Muscle of arm (tissue), 1 donor: ENCODE measurements at regions not wholly inside any gene's neighbourhood (a gene's known extent, or its start where the extent isn't known, plus 50 kb on each side); places are given as distances from the start of the nearest gene placed in this dataset.

Experiments
- DNase-seq: peaks from one replicate; pipeline ENCODE4 v3.0.0-alpha.2; 2013

DNA sequence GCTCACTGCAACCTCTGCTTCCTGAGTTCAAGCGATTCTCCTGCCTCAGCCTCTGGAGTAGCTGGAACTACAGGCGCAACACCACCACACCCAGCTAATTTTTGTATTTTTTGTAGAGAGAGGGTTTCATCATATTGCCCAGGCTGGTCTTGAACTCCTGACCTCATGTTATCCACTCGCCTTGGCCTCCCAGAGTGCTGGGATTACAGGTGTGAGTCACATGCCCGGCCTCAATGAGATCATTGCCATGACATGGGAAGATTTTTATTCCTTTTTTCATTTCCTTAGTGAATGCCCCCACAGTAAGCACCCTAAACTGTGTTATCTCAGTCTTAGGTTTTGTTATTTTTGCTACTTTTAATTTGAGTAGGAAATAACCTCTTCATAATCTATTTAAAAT is 977.9 kb downstream of the BRINP3 start:
- DNase-seq, result no peak

GRCh38 chr1:189500778-189501177 is 976.9 kb downstream of the BRINP3 start:
- DNase-seq, result no peak

- no peak for DNase-seq
Measured at GRCh38 chr1:189510827-189511226, 966.8 kb downstream of the BRINP3 start.

- DNase-seq, result no peak
Measured at GRCh38 chr1:189513091-189513490, 964.6 kb downstream of the BRINP3 start.

DNA sequence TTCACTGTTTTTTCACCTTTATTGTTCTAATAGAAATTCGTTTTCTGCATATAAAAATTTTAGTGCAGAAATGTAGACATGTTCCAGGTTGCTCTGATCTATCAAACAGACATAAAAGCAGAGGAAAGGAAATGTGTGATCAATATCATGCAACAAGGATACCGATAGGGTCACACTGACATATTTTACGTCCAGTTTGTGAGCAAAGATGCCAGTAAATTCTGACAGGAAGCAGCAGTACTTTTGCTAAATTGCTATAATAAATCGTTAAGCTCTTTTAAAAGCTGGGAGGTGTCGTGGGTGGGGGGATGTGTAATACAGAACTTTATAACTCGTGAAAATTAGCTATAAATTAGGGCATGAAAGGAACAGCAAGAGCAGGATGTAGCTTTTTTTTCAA is 955.2 kb downstream of the BRINP3 start:
- DNase-seq, result no peak

- no peak for DNase-seq
Measured at GRCh38 chr1:189524501-189524900, 953.2 kb downstream of the BRINP3 start.

GRCh38 chr1:189530162-189530561 is 947.5 kb downstream of the BRINP3 start:
- DNase-seq, result no peak

GRCh38 chr1:189538271-189538670 is 939.4 kb downstream of the BRINP3 start:
- no peak for DNase-seq

GRCh38 chr1:189550498-189550897 is 927.2 kb downstream of the BRINP3 start:
- DNase-seq, result no peak

- DNase-seq, result no peak
Measured at GRCh38 chr1:189563784-189564183, 913.9 kb downstream of the BRINP3 start.

- no peak for DNase-seq
Measured at GRCh38 chr1:189567890-189568289, 909.8 kb downstream of the BRINP3 start.

GRCh38 chr1:189596197-189596596 is 881.5 kb downstream of the BRINP3 start:
- no peak for DNase-seq

DNA sequence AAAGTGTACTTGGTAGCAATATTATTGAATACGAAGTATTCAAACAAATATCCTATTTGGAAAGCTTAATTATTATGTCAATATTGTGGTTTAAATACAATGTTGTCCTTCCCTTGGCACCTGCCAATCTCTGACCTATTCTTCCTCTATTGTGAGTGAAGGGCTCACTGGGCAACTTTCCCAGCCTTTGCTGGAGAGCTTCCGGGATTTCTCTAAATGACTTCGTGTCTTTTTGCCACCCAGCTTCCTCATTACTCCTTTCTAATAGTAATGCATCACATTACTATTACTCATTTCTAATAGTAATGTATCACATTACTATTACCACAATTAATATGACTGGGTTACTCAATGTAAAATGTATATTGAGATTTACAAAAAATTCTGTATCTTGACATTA is 880.6 kb downstream of the BRINP3 start:
- DNase-seq, result no peak

- DNase-seq, result no peak
Measured at GRCh38 chr1:189605226-189605625, 872.4 kb downstream of the BRINP3 start.

- DNase-seq, result no peak
Measured at GRCh38 chr1:189606047-189606446, 871.6 kb downstream of the BRINP3 start.

DNA sequence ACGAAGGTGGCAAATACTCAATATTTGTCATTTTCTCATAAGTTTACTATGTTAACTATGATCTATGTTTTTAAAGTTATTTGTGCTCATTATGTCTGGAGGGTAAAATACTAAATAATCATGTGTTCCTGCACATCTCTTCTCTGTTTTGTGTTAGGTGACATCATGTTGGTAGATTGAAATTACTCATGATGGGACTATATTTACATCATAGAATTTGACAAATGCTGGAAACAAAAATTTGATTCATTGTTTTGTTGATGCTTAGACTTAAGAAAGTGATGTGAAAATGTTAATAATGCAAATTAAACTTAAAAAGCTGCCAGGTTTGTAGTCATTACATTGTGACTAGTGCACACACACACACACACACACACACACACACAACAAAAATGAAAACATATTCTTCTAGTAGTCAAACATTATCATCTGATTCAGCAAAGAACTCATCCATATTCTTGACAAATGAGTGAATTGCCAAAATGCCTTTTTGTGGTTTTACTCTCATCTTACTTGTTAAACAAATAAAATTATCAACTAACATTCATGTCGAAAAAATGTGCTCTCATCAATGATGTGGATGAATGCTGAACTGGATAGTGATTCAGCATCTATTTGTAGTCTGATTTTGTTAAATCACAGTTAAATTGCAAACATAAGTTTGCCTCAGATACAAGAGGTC is 870.7 kb downstream of the BRINP3 start:
- no peak for DNase-seq

DNA sequence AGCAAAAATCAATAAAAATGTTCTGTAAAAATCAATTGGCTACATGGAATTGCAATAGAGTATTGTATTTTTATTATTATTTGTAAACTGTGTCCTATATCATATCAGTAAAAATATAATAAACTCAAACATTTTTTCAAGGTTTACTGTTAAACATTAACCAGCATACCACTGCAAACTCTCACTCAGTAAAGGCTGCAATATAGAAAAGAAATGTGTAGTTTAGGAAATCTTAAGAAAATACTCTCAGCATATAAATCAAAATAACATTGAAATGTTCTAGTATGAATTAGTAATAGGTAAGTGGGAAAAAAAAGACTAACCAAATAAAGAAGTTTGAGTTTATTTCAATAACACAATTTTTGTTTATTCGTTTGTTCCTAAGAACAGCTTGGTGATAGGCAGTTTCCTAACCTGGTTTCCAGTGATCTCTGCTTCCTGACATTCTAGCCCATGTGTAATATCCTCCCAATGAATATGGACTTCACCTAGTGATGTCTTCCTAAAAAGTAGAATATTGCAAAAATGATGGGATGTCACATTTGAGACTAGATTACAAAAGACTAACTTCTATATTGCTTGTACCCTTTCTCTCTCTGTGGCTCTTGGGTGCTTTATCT is 870.1 kb downstream of the BRINP3 start:
- no peak for DNase-seq

DNA sequence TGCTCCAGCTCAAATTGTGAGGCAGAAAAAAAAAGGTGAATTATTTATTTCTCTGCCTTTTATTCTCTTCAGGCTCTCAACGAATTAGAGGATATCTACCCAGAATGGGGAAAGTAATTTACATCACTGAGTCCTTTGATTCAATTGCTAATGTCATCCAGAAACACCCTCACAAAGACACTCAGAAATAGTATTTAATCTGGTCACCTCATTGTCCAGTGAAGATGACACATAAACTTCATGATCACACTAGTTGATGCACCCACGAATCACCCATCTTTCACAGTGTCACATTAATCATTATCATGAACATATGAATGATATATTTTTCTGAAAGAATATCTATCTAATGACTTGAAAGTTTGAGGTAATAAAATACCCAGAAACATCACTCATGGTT is 868.5 kb downstream of the BRINP3 start:
- no peak for DNase-seq

GRCh38 chr1:189616893-189617292 is 860.8 kb downstream of the BRINP3 start:
- no peak for DNase-seq

- no peak for DNase-seq
Measured at GRCh38 chr1:189619682-189620332, 857.9 kb downstream of the BRINP3 start.

GRCh38 chr1:189620471-189620870 is 857.2 kb downstream of the BRINP3 start:
- no peak for DNase-seq

DNA sequence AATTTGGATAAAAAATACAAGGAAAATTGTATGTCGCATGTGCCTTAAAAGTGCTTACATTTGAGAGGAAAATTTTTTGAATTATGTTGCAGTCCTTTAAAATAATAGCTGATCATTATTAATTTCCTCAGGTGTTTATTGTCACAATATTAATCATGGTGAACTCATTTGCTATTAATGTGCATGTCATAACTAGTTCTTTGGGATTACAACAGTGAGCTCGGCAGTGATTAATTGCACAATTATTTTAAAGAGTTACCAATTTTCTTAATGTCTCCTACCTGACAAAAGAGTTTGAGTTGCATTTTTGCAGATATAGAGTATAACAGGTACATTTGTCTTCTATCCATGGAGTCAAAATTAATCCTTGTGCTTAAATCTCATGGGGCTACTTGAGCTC is 854.3 kb downstream of the BRINP3 start:
- DNase-seq, result no peak

- no peak for DNase-seq
Measured at GRCh38 chr1:189627427-189627826, 850.2 kb downstream of the BRINP3 start.
